CD4-positive, alpha-beta memory T cell (primary cell): ENCODE measurements at regions not wholly inside any gene's neighbourhood (a gene's known extent, or its start where the extent isn't known, plus 50 kb on each side); places are given as distances from the start of the nearest gene placed in this dataset.
"Not testable (repeated sequence)": the region's sequence is repeated elsewhere in the genome, so short reads cannot be mapped to it uniquely, and the experiment has no call there.

ENCODE experiments used
- CTCF ChIA-PET: fragments of 350-600 bp; sonication (Branson Sonifier 250); formaldehyde crosslinking; loops from one replicate; lab custom pipeline; 2021; ENCODE audit warnings: inconsistent platforms; ENCODE audit not compliant: partially characterized antibody; lab: Charles Lee
- POLR2A ChIA-PET: fragments of 350-600 bp; sonication (Branson Sonifier 250); formaldehyde crosslinking; loops from one replicate; lab custom pipeline; 2021; ENCODE audit not compliant: partially characterized antibody; lab: Charles Lee
- DNase-seq, 5 donors: peaks; one replicate each; pipeline versions ENCODE4 v3.0.0 to v3.0.0-alpha.2; 2020 to 2022; ENCODE audit warnings: mixed read lengths in 1 of 5
- H3K27ac ChIP-seq: one replicate; pipeline ENCODE4 v1.7.0; 2013; ENCODE audit warnings: low read depth, low read length
- H3K27me3 ChIP-seq: 2 replicates; pipeline ENCODE4 v1.7.0; 2013; ENCODE audit warnings: mild to moderate bottlenecking, low read length, moderate library complexity; ENCODE audit not compliant: insufficient read depth
- H3K36me3 ChIP-seq: 2 replicates; pipeline ENCODE4 v1.7.0; 2013; ENCODE audit warnings: mild to moderate bottlenecking, low read length, moderate library complexity; ENCODE audit not compliant: insufficient read depth
- H3K4me1 ChIP-seq: 2 replicates; pipeline ENCODE4 v1.7.0; 2013; ENCODE audit warnings: mild to moderate bottlenecking, low read length, moderate library complexity; ENCODE audit not compliant: insufficient read depth
- H3K4me3 ChIP-seq, 2 donors: one replicate each; pipeline ENCODE4 v1.7.0; 2013; ENCODE audit warnings: low read length in 2 of 2, mild to moderate bottlenecking in 1 of 2
- H3K9me3 ChIP-seq, 2 donors: one replicate each; pipeline ENCODE4 v1.7.0; 2013; ENCODE audit warnings: low read length in 2 of 2, control low read depth in 1 of 2; ENCODE audit not compliant: control insufficient read depth in 1 of 2
- H3K27ac Mint-ChIP-seq, 7 donors: one replicate each; pipeline ENCODE4 v1.8.0; 2020 to 2021; ENCODE audit warnings: mixed read lengths in 7 of 7, mild to moderate bottlenecking in 6 of 7, inconsistent platforms in 3 of 7, moderate library complexity in 3 of 7
- H3K27me3 Mint-ChIP-seq, 2 donors: one replicate each; pipeline ENCODE4 v1.8.0; 2020 to 2021; ENCODE audit warnings: mixed read lengths in 2 of 2
- H3K36me3 Mint-ChIP-seq, 2 donors: one replicate each; pipeline ENCODE4 v1.8.0; 2020 to 2021; ENCODE audit warnings: mixed read lengths in 2 of 2, inconsistent platforms in 1 of 2, mild to moderate bottlenecking in 1 of 2
- H3K4me1 Mint-ChIP-seq, 4 donors: one replicate each; pipeline ENCODE4 v1.8.0; 2020 to 2021; ENCODE audit warnings: mixed read lengths in 4 of 4, mild to moderate bottlenecking in 1 of 4
- H3K4me3 Mint-ChIP-seq, 8 donors: one replicate each; pipeline ENCODE4 v1.8.0; 2020 to 2021; ENCODE audit warnings: mixed read lengths in 8 of 8, mild to moderate bottlenecking in 7 of 8, moderate library complexity in 6 of 8, inconsistent platforms in 3 of 8
- H3K9me3 Mint-ChIP-seq, 8 donors: one replicate each; pipeline ENCODE4 v1.8.0; 2020 to 2021; ENCODE audit warnings: mixed read lengths in 8 of 8, mild to moderate bottlenecking in 5 of 8, inconsistent platforms in 3 of 8, moderate library complexity in 1 of 8
- intact Hi-C: fragments of 100-400 bp; cut with micrococcal nuclease; formaldehyde crosslinking; loops from one replicate; pipeline ENCODE4 v1.15.1; 2023

DNA sequence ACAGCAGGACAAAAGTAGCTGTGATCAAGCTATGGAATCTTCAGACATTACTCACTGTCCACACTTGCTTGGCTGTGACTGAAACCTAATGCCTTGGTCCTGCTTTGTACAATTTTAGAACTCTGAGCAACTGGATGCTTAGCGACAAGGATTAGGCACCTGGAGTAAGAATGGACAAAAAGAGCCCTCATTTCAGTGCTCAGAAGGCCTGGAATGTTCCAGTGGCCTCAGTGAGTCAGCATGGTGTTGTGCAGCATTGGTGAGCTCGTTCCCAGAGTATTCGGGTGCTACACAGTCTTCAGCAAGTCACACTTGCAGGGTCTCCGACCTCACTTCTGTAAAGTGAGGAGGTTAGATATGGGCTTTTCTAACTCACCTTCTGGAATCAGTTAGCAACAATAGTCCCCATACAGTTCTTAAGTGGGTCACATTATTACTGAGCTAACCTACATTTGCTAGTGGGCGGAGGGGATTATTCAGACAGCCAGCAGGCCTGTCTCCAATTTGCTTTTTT lies 108.0 kb upstream of the MDM1 start:
- Mint-ChIP-seq H3K4me3 (peak overlapping the region in 5 of 8 donors; percentile 11 to 30 (median 22)), H3K27ac (peak overlapping the region in 1 of 7 donors; percentile 28), H3K4me1 (peaks cover 16 to 31% (median 22%) of the 10 kb centered on the region in 4 donors), H3K9me3 (peaks cover 0 to 12% (median 9%) of the 10 kb centered on the region in 8 donors), H3K36me3 (peaks cover 3 to 10% of the 10 kb centered on the region in 2 donors), H3K27me3 (no peaks in the 10 kb centered on the region)
- no peak for DNase-seq
- Histone ChIP-seq H3K4me3 (no peak overlapping the region), H3K36me3 (no peaks in the 10 kb centered on the region), H3K9me3 (no peaks in the 10 kb centered on the region), H3K27me3 (no peaks in the 10 kb centered on the region), H3K4me1 (peaks cover 17% of the 10 kb centered on the region), H3K27ac (no peak overlapping the region)
- CTCF ChIA-PET, result interaction anchor here (1.1 kb wide), 1 partner anchor 81 kb away, joined by 3 read pairs; no protein-coding TSS in a partner anchor
- intact Hi-C loops, result no loop called here
- POLR2A ChIA-PET, result interaction anchor here (0.7 to 1.0 kb wide), 2 partner anchors 9 to 75 kb away, joined by 3 read pairs; no protein-coding TSS in a partner anchor

DNA sequence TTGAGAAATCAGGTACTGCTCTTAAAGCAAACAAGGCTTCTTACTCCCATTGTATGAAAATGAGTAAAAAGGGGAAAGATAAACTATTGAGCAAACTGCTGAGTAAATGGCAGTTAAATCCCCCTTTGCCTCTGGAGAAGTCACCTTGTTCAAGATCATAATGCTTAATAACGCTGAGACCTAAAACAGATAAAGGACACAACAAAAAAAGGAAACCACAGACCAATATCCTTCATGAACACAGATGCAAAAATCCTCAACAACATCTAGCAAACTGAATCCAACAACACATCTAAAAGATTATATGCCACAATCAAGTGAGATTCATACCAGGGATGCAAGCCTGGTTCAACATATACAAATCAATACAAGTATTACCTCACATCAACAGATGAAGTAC lies 109.0 kb upstream of the MDM1 start:
- no peaks in the 10 kb centered on the region for H3K27me3 Mint-ChIP-seq
- no peak for DNase-seq
- Histone ChIP-seq H3K4me1 (peaks cover 17% of the 10 kb centered on the region), H3K27ac (no peak overlapping the region), H3K36me3 (no peaks in the 10 kb centered on the region), H3K27me3 (no peaks in the 10 kb centered on the region), H3K9me3 (no peaks in the 10 kb centered on the region), H3K4me3 (no peak overlapping the region)
- intact Hi-C loops, result no loop called here
- peaks cover 0 to 12% (median 5%) of the 10 kb centered on the region in 8 donors for H3K9me3 Mint-ChIP-seq
- peak overlapping the region in 7 of 8 donors; percentile 12 to 63 (median 45) for H3K4me3 Mint-ChIP-seq
- peaks cover 19 to 35% (median 29%) of the 10 kb centered on the region in 4 donors for H3K4me1 Mint-ChIP-seq
- ChIA-PET CTCF (no interaction called here), POLR2A (interaction anchor here (0.9 to 1.5 kb wide), 4 partner anchors 8 to 67 kb away, joined by 3 to 7 read pairs (median 4); no protein-coding TSS in a partner anchor)
- peaks cover 2 to 5% of the 10 kb centered on the region in 2 donors for H3K36me3 Mint-ChIP-seq
- peak overlapping the region in 5 of 7 donors; percentile 9 to 58 (median 30) for H3K27ac Mint-ChIP-seq

DNA sequence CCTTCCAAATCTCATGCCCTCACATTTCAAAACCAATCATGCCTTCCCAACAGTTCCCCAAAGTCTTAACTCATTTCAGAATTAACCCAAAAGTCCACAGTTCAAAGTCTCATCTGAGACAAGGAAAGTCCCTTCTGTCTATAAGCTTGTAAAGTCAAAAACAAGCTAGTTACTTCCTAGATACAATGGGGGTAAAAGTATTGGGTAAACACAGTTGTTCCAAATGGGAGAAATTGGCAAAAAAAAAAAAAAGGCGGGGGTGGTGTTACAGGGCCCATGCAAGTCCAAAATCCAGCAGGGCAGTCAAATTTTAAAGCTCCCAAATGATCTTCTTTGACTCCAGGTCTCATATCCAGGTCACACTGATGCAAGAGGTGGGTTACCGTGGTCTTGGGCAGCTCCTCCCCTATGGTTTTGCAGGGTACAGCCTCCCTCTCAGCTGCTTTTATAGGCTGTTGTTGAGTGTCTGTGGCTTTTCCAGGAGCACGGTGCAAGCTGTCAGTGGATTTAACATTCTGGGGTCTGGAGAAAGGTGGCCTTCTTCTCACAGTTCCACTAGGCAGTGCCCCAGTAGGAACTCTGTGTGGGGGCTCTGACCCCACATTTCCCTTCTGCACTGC lies 110.3 kb upstream of the MDM1 start:
- peaks cover 20 to 47% (median 38%) of the 10 kb centered on the region in 4 donors for H3K4me1 Mint-ChIP-seq
- H3K27me3 Mint-ChIP-seq, H3K36me3 Mint-ChIP-seq, H3K4me3 ChIP-seq, intact Hi-C loops, H3K27ac ChIP-seq, H3K36me3 ChIP-seq, H3K9me3 ChIP-seq, H3K27me3 ChIP-seq, DNase-seq: not testable (repeated sequence)
- ChIA-PET CTCF (interaction anchor here (1.6 kb wide), 1 partner anchor 12 kb away, joined by 4 read pairs; no protein-coding TSS in a partner anchor), POLR2A (interaction anchor here (1.1 to 1.5 kb wide), 2 partner anchors 9 to 20 kb away, joined by 3 to 7 read pairs; no protein-coding TSS in a partner anchor)
- peak overlapping the region in 6 of 7 donors; percentile 19 to 88 (median 74) for H3K27ac Mint-ChIP-seq
- H3K4me1 ChIP-seq, result peaks cover 29% of the 10 kb centered on the region
- H3K9me3 Mint-ChIP-seq, result peaks cover 0 to 12% (median 5%) of the 10 kb centered on the region in 8 donors
- peak overlapping the region in 4 of 8 donors; percentile 7 to 69 (median 61) for H3K4me3 Mint-ChIP-seq

DNA sequence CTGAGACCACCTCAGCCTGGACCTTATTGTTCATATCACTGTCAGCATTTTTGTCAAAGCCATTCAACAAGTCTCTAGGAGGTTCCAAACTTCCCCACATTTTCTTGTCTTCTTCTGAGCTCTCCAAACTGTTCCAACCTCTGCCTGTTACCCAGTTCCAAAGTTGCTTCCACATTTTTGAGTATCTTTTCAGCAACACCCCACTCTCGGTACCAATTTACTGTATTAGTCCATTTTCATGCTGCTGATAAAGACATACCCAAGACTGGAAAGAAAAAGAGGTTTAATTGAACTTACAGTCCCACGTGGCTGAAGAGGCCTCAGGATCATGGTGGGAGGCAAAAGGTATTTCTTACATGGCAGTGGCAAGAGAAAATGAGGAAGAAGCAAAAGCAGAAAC lies 111.5 kb upstream of the MDM1 start:
- CTCF ChIA-PET, H3K27me3 Mint-ChIP-seq, H3K36me3 ChIP-seq, intact Hi-C loops, DNase-seq, H3K27ac ChIP-seq, H3K36me3 Mint-ChIP-seq, H3K27me3 ChIP-seq, H3K9me3 ChIP-seq, H3K4me3 ChIP-seq: not testable (repeated sequence)
- peak overlapping the region in 2 of 7 donors; percentile 7 to 53 for H3K27ac Mint-ChIP-seq
- H3K4me1 Mint-ChIP-seq, result peaks cover 23 to 59% (median 45%) of the 10 kb centered on the region in 4 donors
- POLR2A ChIA-PET, result interaction anchor here (1.4 kb wide), 1 partner anchor 12 kb away, joined by 3 read pairs; no protein-coding TSS in a partner anchor
- H3K9me3 Mint-ChIP-seq, result peaks cover 0 to 12% (median 5%) of the 10 kb centered on the region in 8 donors
- peaks cover 41% of the 10 kb centered on the region for H3K4me1 ChIP-seq
- H3K4me3 Mint-ChIP-seq, result peak overlapping the region in 2 of 8 donors; percentile 31 to 46

DNA sequence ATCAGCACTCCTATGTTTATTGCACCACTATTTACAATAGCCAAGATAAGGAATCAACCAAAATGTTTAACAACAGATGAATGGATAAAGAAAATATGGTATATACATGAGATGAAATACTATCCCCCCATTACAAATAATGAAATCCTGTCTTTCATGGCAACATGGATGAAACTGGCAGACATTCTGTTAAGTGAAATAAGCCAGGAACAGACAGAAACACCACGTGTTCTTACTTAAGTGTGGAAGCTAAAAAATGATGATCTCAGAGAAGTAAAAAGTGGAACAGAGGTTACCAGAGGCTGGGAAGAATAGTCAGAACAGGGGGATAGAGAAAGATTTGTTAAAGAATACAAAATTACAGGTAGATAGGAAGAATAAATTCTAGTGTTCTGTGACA lies 113.7 kb upstream of the MDM1 start:
- Histone ChIP-seq H3K9me3 (no peaks in the 10 kb centered on the region), H3K27me3 (no peaks in the 10 kb centered on the region), H3K4me3 (no peak overlapping the region), H3K36me3 (no peaks in the 10 kb centered on the region), H3K4me1 (peaks cover 56% of the 10 kb centered on the region), H3K27ac (no peak overlapping the region)
- peak overlapping the region in 4 of 7 donors; percentile 9 to 67 (median 38) for H3K27ac Mint-ChIP-seq
- H3K4me3 Mint-ChIP-seq, result peak overlapping the region in 2 of 8 donors; percentile 2 to 14
- H3K9me3 Mint-ChIP-seq, result peaks cover 0 to 13% (median 5%) of the 10 kb centered on the region in 8 donors
- H3K27me3 Mint-ChIP-seq, result no peaks in the 10 kb centered on the region
- peaks cover 30 to 67% (median 57%) of the 10 kb centered on the region in 4 donors for H3K4me1 Mint-ChIP-seq
- POLR2A ChIA-PET, result interaction anchor here (1.0 to 1.5 kb wide), 2 partner anchors 17 to 165 kb away, joined by 5 read pairs; partner anchors contain the start of gene RAP1B
- CTCF ChIA-PET, result no interaction called here
- DNase-seq, result no peak
- H3K36me3 Mint-ChIP-seq, result peaks cover 0 to 2% of the 10 kb centered on the region in 2 donors
- intact Hi-C loops, result no loop called here

DNA sequence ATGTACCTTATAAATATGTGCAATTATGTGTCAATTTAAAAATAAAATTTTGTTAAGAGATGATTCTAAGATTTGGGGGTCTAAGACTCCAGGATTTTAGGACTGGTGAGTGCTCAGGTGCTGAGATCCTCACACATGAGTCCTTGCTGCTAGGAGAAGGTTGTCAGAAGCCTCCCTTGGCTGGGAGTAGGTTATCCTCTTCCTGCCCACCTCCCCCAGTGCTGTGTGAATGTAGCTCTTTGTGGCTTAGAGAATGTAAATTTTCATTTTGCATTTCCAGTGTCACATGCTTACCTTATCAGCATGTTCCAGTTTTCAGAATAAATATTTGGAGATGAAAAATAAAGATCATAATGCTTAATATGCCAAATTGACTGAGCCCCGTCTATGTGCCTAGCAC lies 114.2 kb upstream of the MDM1 start:
- H3K27ac ChIP-seq, result no peak overlapping the region
- no peaks in the 10 kb centered on the region for H3K27me3 ChIP-seq
- peaks cover 30 to 67% (median 57%) of the 10 kb centered on the region in 4 donors for H3K4me1 Mint-ChIP-seq
- no peak for DNase-seq
- peaks cover 56% of the 10 kb centered on the region for H3K4me1 ChIP-seq
- POLR2A ChIA-PET, result interaction anchor here (1.0 to 1.5 kb wide), 3 partner anchors 16 to 164 kb away, joined by 3 to 5 read pairs (median 5); partner anchors contain the start of gene RAP1B
- no peaks in the 10 kb centered on the region for H3K9me3 ChIP-seq
- H3K9me3 Mint-ChIP-seq, result peaks cover 0 to 13% (median 5%) of the 10 kb centered on the region in 8 donors
- H3K4me3 Mint-ChIP-seq, result peak overlapping the region in 3 of 8 donors; percentile 2 to 63 (median 7)
- intact Hi-C loops, result no loop called here
- CTCF ChIA-PET, result interaction anchor here (1.2 to 1.4 kb wide), 2 partner anchors 11 to 88 kb away, joined by 3 to 4 read pairs; no protein-coding TSS in a partner anchor
- H3K4me3 ChIP-seq, result no peak overlapping the region
- peak overlapping the region in 1 of 7 donors; percentile 67 for H3K27ac Mint-ChIP-seq
- no peaks in the 10 kb centered on the region for H3K27me3 Mint-ChIP-seq
- no peaks in the 10 kb centered on the region for H3K36me3 ChIP-seq
- peaks cover 0 to 2% of the 10 kb centered on the region in 2 donors for H3K36me3 Mint-ChIP-seq
